HG03103 (cell line): ENCODE measurements at regions not wholly inside any gene's neighbourhood (a gene's known extent, or its start where the extent isn't known, plus 50 kb on each side); places are given as distances from the start of the nearest gene placed in this dataset.
"Not testable (repeated sequence)": the region's sequence is repeated elsewhere in the genome, so short reads cannot be mapped to it uniquely, and the experiment has no call there.

Source experiments
- ATAC-seq: cut with Tn5 transposase; IDR thresholded peaks from one replicate; pipeline ENCODE4 v1.9.1; 2021; ENCODE audit warnings: low read depth; ENCODE audit not compliant: unreplicated experiment

- ATAC-seq: no peak
Observed at GRCh38 chr17:74119965-74120364, 83.5 kb upstream of the RPL38 start.

- no peak for ATAC-seq
Observed at GRCh38 chr17:74123350-74123749, 80.1 kb upstream of the RPL38 start.

GRCh38 chr17:74123866-74124444 lies 79.5 kb upstream of the RPL38 start:
- ATAC-seq: no peak

- ATAC-seq: no peak
Observed at GRCh38 chr17:74125156-74125555, 78.3 kb upstream of the RPL38 start.

GRCh38 chr17:74126179-74126900 lies 77.1 kb upstream of the RPL38 start:
- no peak for ATAC-seq

GRCh38 chr17:74126959-74127358 lies 76.5 kb upstream of the RPL38 start:
- no peak for ATAC-seq

- no peak for ATAC-seq
Observed at GRCh38 chr17:74128456-74129211, 74.8 kb upstream of the RPL38 start.

- not testable (repeated sequence) for ATAC-seq
Observed at GRCh38 chr17:74129800-74130199, 73.7 kb upstream of the RPL38 start.

GRCh38 chr17:74130276-74130675 lies 73.2 kb upstream of the RPL38 start:
- no peak for ATAC-seq

- no peak for ATAC-seq
Observed at GRCh38 chr17:74130841-74131240, 72.6 kb upstream of the RPL38 start.

- no peak for ATAC-seq
Observed at GRCh38 chr17:74132354-74132753, 71.1 kb upstream of the RPL38 start.

- no peak for ATAC-seq
Observed at GRCh38 chr17:74133740-74134139, 69.7 kb upstream of the RPL38 start.

GRCh38 chr17:74134234-74134633 lies 69.2 kb upstream of the RPL38 start:
- ATAC-seq: not testable (repeated sequence)

GRCh38 chr17:74134991-74135390 lies 68.5 kb upstream of the RPL38 start:
- no peak for ATAC-seq

GRCh38 chr17:74135391-74136167 lies 67.9 kb upstream of the RPL38 start:
- ATAC-seq: no peak

- no peak for ATAC-seq
Observed at GRCh38 chr17:74137416-74137815, 66.1 kb upstream of the RPL38 start.

- no peak for ATAC-seq
Observed at GRCh38 chr17:74139120-74139519, 64.4 kb upstream of the RPL38 start.

- ATAC-seq: no peak
Observed at GRCh38 chr17:74140282-74140681, 63.2 kb upstream of the RPL38 start.

GRCh38 chr17:74141612-74142011 lies 61.9 kb upstream of the RPL38 start:
- no peak for ATAC-seq

- ATAC-seq: not testable (repeated sequence)
Observed at GRCh38 chr17:74143318-74143717, 60.2 kb upstream of the RPL38 start.

GRCh38 chr17:74145756-74146155 lies 57.7 kb upstream of the RPL38 start:
- no peak for ATAC-seq
